Activated CD8-positive, alpha-beta T cell treated with anti-CD3 and anti-CD28 coated beads for 36 hours (primary cell): ENCODE measurements at regions not wholly inside any gene's neighbourhood (a gene's known extent, or its start where the extent isn't known, plus 50 kb on each side); places are given as distances from the start of the nearest gene placed in this dataset.

Experiments used
- ATAC-seq: fragments of 200-7000 bp; cut with Tn5 transposase; one replicate; pipeline ENCODE4 v1.10.0; 2021; ENCODE audit warnings: mild to moderate bottlenecking, moderate library complexity
- CTCF ChIA-PET: fragments of 350-600 bp; sonication (Branson Sonifier 250); formaldehyde crosslinking; loops from one replicate; lab custom pipeline; 2021; ENCODE audit warnings: antibody characterized with exemption; lab: Charles Lee
- POLR2A ChIA-PET: fragments of 350-600 bp; sonication (Branson Sonifier 250); formaldehyde crosslinking; loops from one replicate; lab custom pipeline; 2021; ENCODE audit warnings: antibody characterized with exemption; lab: Charles Lee
- DNase-seq: peaks from one replicate; pipeline ENCODE4 v3.0.0-alpha.2; 2020
- H3K27ac Mint-ChIP-seq: one replicate; pipeline ENCODE4 v1.8.0; 2021; ENCODE audit warnings: mild to moderate bottlenecking, mixed read lengths
- H3K27me3 Mint-ChIP-seq: one replicate; pipeline ENCODE4 v1.8.0; 2021; ENCODE audit warnings: mixed read lengths
- H3K36me3 Mint-ChIP-seq: one replicate; pipeline ENCODE4 v1.8.0; 2021; ENCODE audit warnings: low read depth, mixed read lengths
- H3K4me1 Mint-ChIP-seq: one replicate; pipeline ENCODE4 v1.8.0; 2021; ENCODE audit warnings: low read depth, mixed read lengths
- H3K4me3 Mint-ChIP-seq: one replicate; pipeline ENCODE4 v1.8.0; 2021; ENCODE audit warnings: mild to moderate bottlenecking, moderate library complexity, mixed read lengths
- H3K9me3 Mint-ChIP-seq: one replicate; pipeline ENCODE4 v1.8.0; 2021; ENCODE audit warnings: mixed read lengths
- CTCF ChIP-seq: fragments of 200-600 bp; IDR thresholded peaks from one replicate; pipeline ENCODE4 v1.8.0; 2022; ENCODE audit warnings: antibody characterized with exemption, mild to moderate bottlenecking
- intact Hi-C: fragments of 100-400 bp; cut with micrococcal nuclease; formaldehyde crosslinking; loops from one replicate; pipeline ENCODE4 v1.10.0; 2022

DNA sequence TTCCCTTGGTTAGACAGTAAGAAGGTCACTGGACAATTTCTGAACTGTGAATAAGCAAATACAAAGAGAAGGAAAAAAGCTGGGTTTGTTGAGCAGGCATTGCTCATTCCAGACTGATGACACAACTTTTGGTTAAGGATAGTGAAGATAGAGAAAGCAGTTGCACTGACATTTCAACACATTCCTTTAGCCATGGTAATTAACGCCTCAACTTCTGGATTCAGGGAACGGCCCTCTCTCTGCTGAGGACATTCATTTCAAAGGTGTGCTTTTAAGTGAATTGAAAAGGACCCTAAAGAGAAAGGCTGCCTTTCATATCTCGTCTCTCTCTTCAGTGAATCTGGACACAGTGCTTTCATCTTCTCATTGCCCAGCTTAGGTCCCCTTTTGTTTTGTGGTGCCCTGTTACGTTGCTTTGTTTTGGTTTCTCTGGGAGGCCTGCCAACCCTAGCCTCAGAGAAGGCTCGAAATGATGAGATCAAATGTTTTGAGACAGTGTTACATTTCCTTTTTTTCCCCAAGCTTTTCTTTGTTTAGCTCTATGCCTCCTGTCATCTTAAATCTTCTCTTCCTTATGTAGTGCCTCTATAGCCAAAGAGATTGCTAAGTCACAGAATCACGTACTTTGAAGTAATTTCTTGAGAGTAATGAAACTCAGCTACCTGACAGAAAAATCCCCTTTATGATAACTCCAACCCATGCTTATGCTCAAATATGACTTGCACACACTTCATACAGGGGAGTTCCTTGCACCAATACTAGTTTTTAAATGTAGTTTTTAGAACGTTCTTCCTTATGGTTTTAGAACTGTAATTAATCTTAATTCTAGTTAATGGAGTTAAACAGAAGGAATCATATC, 94.4 kb upstream of the IFNE start:
- ChIA-PET CTCF (interaction anchor here (0.7 to 3.6 kb wide), 7 partner anchors 8 to 185 kb away, joined by 3 to 11 read pairs (median 3); no protein-coding TSS in a partner anchor), POLR2A (interaction anchor here (0.6 to 0.7 kb wide), 3 partner anchors 17 to 137 kb away, joined by 3 to 4 read pairs (median 3); no protein-coding TSS in a partner anchor)
- no peak for TF ChIP-seq CTCF
- Mint-ChIP-seq H3K27me3 (peaks cover 2% of the 10 kb centered on the region), H3K27ac (peak overlapping the region; percentile 66), H3K4me1 (peaks cover 34% of the 10 kb centered on the region), H3K9me3 (no peaks in the 10 kb centered on the region), H3K4me3 (peak overlapping the region; percentile 34), H3K36me3 (no peaks in the 10 kb centered on the region)
- intact Hi-C loops = loop anchor here (10.0 kb wide), 1 partner anchor 198 kb away; no protein-coding TSS in a partner anchor
- ATAC-seq = peak; percentile 80
- DNase-seq = peak; percentile 74

DNA sequence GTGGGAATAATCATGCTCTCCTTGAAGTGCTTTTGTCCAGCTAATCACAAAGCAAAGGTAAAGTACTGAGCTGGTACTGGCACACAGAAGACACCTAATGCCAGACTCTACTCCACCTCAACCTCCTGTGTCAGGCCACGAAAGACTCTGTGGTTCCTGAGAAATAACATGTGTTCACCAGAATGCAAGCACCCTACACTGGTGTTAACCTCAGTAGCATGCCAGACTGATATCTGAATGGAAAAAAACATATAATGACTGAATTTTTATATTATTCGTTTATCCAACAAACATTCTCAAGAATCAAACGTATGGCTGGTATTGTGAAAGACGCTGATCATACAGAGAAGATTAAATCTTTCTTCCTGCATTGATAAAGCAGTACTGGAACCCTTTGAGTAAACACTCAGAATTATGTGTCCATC, 97.1 kb upstream of the IFNE start:
- H3K27me3 Mint-ChIP-seq = no peaks in the 10 kb centered on the region
- H3K27ac Mint-ChIP-seq = peak overlapping the region; percentile 56
- H3K9me3 Mint-ChIP-seq = no peaks in the 10 kb centered on the region
- H3K36me3 Mint-ChIP-seq = no peaks in the 10 kb centered on the region
- H3K4me3 Mint-ChIP-seq = peak overlapping the region; percentile 60
- CTCF ChIA-PET = interaction anchor here (0.9 to 3.6 kb wide), 3 partner anchors 86 to 129 kb away, joined by 3 to 11 read pairs (median 3); no protein-coding TSS in a partner anchor
- no peak for TF ChIP-seq CTCF
- POLR2A ChIA-PET = interaction anchor here (0.6 to 1.1 kb wide), 3 partner anchors 12 to 19 kb away, joined by 3 read pairs; no protein-coding TSS in a partner anchor
- DNase-seq = peak; percentile 69
- ATAC-seq = peak; percentile 75
- intact Hi-C loops = loop anchor here (10.0 kb wide), 1 partner anchor 196 kb away; no protein-coding TSS in a partner anchor
- H3K4me1 Mint-ChIP-seq = peaks cover 46% of the 10 kb centered on the region

- H3K27ac Mint-ChIP-seq = no peak overlapping the region
- DNase-seq (no peak), ATAC-seq (no peak)
- ChIA-PET POLR2A (interaction anchor here (0.7 to 1.1 kb wide), 2 partner anchors 13 to 20 kb away, joined by 3 read pairs; no protein-coding TSS in a partner anchor), CTCF (interaction anchor here (0.5 to 1.3 kb wide), 3 partner anchors 21 to 153 kb away, joined by 3 read pairs; no protein-coding TSS in a partner anchor)
- H3K4me3 Mint-ChIP-seq = no peak overlapping the region
- H3K27me3 Mint-ChIP-seq = no peaks in the 10 kb centered on the region
- no peak for TF ChIP-seq CTCF
- H3K9me3 Mint-ChIP-seq = no peaks in the 10 kb centered on the region
- no peaks in the 10 kb centered on the region for H3K36me3 Mint-ChIP-seq
- peaks cover 46% of the 10 kb centered on the region for H3K4me1 Mint-ChIP-seq
- intact Hi-C loops = loop anchor here (10.0 kb wide), 1 partner anchor 195 kb away; no protein-coding TSS in a partner anchor
Measured at GRCh38 chr9:21579743-21580142, 97.6 kb upstream of the IFNE start.

DNA sequence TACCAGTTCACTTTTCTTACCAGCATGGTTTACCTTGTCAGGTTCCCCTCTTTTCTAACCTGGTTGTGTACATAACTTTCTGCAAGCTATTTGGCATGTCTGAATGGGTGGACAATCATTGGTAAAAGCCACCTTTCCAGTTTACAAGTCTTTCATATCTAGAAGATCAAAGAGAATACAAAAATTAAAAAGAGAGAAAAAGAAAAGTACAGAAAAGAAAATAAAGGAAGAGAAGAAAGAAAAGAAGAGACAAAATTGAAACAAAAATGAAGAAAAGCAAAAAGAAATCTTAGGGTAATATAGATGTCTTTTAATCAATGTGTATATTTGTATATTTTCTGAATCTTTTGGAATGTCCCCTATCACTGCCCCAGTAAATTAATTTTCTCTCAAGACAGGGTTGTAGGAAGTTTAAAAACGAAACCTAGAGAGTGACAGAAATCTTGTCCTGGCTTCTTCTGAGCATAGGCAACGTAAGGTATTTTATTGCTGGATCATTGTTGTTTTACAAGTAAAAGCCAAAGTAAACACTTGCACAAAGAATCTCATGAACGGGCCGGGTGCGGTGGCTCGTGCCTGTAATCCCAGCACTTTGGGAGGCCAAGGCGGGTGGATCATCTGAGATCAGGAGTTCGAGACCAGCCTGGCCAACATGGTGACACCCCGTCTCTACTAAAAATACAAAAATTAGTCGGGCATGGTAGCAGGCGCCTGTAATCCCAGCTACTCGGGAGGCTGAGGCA, 98.7 kb upstream of the IFNE start:
- Mint-ChIP-seq H3K4me1 (peaks cover 45% of the 10 kb centered on the region), H3K9me3 (no peaks in the 10 kb centered on the region), H3K36me3 (no peaks in the 10 kb centered on the region), H3K27me3 (no peaks in the 10 kb centered on the region), H3K27ac (no peak overlapping the region), H3K4me3 (no peak overlapping the region)
- CTCF ChIA-PET = interaction anchor here (0.5 to 1.2 kb wide), 2 partner anchors 22 to 151 kb away, joined by 3 read pairs; no protein-coding TSS in a partner anchor
- no peak for DNase-seq
- intact Hi-C loops = no loop called here
- ATAC-seq = no peak
- peak; percentile 31 for TF ChIP-seq CTCF
- POLR2A ChIA-PET = interaction anchor here (1.1 kb wide), 1 partner anchor 21 kb away, joined by 3 read pairs; no protein-coding TSS in a partner anchor
